DOHH2 (cell line): ENCODE measurements at regions not wholly inside any gene's neighbourhood (a gene's known extent, or its start where the extent isn't known, plus 50 kb on each side); places are given as distances from the start of the nearest gene placed in this dataset.

Experiments used
- H3F3A ChIP-seq: fragments of 200-600 bp; sonication (generic), shearing (Covaris generic); 2 replicates; pipeline ENCODE4 v1.6.0; 2016; ENCODE audit warnings: antibody characterized with exemption, mild to moderate bottlenecking; ENCODE audit not compliant: control insufficient read depth, insufficient read depth
- H3K27ac ChIP-seq: fragments of 200-600 bp; sonication (generic); 2 replicates; pipeline ENCODE4 v1.5.1; 2014; ENCODE audit warnings: low read depth, mild to moderate bottlenecking, low read length, moderate library complexity
- H3K27me3 ChIP-seq: fragments of 200-600 bp; sonication (generic); 2 replicates; pipeline ENCODE4 v1.6.1; 2014; ENCODE audit warnings: mild to moderate bottlenecking, low read length, mixed read lengths; ENCODE audit not compliant: control insufficient read depth
- H3K36me3 ChIP-seq: fragments of 200-600 bp; sonication (generic); 2 replicates; pipeline ENCODE4 v1.6.1; 2014; ENCODE audit warnings: mild to moderate bottlenecking, low read length, moderate library complexity, mixed read lengths; ENCODE audit not compliant: control insufficient read depth
- H3K4me1 ChIP-seq: fragments of 200-600 bp; sonication (generic); 2 replicates; pipeline ENCODE4 v1.6.1; 2014; ENCODE audit warnings: mild to moderate bottlenecking, low read length, mixed read lengths; ENCODE audit not compliant: control insufficient read depth
- H3K4me2 ChIP-seq: fragments of 200-600 bp; sonication (generic); 2 replicates; pipeline ENCODE4 v1.6.0; 2014; ENCODE audit warnings: mild to moderate bottlenecking, low read length, moderate library complexity
- H3K4me3 ChIP-seq: fragments of 200-600 bp; sonication (generic); 2 replicates; pipeline ENCODE4 v1.5.1; 2014; ENCODE audit warnings: mild to moderate bottlenecking, low read length, mixed read lengths
- H3K79me2 ChIP-seq: fragments of 200-600 bp; sonication (generic); 2 replicates; pipeline ENCODE4 v1.6.1; 2014; ENCODE audit warnings: mild to moderate bottlenecking, low read length, mixed read lengths; ENCODE audit not compliant: control insufficient read depth
- H3K9me2 ChIP-seq: fragments of 200-600 bp; sonication (generic); replicated peaks from 2 replicates; pipeline ENCODE4 v1.6.1; 2014; ENCODE audit warnings: mild to moderate bottlenecking, low read length, mixed read lengths; ENCODE audit not compliant: control insufficient read depth
- H3K9me3 ChIP-seq: fragments of 200-600 bp; sonication (generic); 2 replicates; pipeline ENCODE4 v1.6.1; 2014; ENCODE audit warnings: antibody characterized with exemption, low read length, mixed read lengths; ENCODE audit not compliant: control insufficient read depth, insufficient read depth
- H4K20me1 ChIP-seq: fragments of 200-600 bp; sonication (generic); 2 replicates; pipeline ENCODE4 v1.6.0; 2014; ENCODE audit warnings: low read depth, mild to moderate bottlenecking, antibody characterized with exemption, low read length, moderate library complexity; ENCODE audit not compliant: control insufficient read depth, insufficient read depth
- EZH2phosphoT487 ChIP-seq: fragments of 200-600 bp; sonication (generic); IDR thresholded peaks from 2 replicates; pipeline ENCODE4 v1.6.1; 2017; ENCODE audit warnings: borderline replicate concordance, mild to moderate bottlenecking, antibody characterized with exemption, low read length, moderate library complexity, mixed read lengths
- TF ChIP-seq, protein P1 (sequence below): fragments of 200-600 bp; sonication (generic); IDR thresholded peaks from one replicate; pipeline ENCODE4 v1.5.1; 2014; ENCODE audit warnings: antibody characterized with exemption, mild to moderate bottlenecking, low read depth, low read length; ENCODE audit not compliant: poor library complexity, severe bottlenecking

DNA sequence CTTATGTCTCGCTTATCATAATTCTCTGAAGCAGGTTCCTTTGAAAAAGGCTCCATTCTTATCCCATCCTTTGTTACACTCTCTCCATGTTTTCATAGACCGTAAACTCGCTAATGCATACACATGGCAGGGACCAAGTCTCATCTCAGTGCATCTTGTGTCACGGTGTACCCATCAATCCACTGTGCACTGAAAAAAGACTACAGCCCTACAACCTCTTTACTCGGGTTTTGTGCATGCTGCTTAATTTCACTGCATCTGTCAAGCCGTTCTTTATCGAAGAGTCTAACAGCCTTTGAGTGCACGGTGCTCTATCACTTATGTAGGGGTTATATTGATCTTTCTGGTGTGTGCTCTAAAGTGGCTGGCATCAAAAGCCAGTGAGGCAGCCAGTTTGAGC is 302.9 kb upstream of the ERBB4 start:
- Histone ChIP-seq H3K4me1 (no peaks in the 10 kb centered on the region), H3K9me2 (no peaks in the 10 kb centered on the region), H3K9me3 (no peaks in the 10 kb centered on the region), H3K27ac (no peak overlapping the region), H4K20me1 (no peaks in the 10 kb centered on the region), H3K4me2 (no peak overlapping the region), H3K4me3 (no peak overlapping the region), H3K36me3 (no peaks in the 10 kb centered on the region), H3K27me3 (no peaks in the 10 kb centered on the region), H3F3A (no peaks in the 10 kb centered on the region), H3K79me2 (no peaks in the 10 kb centered on the region)
- no peak for TF ChIP-seq EZH2phosphoT487
- TF ChIP-seq, protein P1, sequence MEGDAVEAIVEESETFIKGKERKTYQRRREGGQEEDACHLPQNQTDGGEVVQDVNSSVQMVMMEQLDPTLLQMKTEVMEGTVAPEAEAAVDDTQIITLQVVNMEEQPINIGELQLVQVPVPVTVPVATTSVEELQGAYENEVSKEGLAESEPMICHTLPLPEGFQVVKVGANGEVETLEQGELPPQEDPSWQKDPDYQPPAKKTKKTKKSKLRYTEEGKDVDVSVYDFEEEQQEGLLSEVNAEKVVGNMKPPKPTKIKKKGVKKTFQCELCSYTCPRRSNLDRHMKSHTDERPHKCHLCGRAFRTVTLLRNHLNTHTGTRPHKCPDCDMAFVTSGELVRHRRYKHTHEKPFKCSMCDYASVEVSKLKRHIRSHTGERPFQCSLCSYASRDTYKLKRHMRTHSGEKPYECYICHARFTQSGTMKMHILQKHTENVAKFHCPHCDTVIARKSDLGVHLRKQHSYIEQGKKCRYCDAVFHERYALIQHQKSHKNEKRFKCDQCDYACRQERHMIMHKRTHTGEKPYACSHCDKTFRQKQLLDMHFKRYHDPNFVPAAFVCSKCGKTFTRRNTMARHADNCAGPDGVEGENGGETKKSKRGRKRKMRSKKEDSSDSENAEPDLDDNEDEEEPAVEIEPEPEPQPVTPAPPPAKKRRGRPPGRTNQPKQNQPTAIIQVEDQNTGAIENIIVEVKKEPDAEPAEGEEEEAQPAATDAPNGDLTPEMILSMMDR: no peak

DNA sequence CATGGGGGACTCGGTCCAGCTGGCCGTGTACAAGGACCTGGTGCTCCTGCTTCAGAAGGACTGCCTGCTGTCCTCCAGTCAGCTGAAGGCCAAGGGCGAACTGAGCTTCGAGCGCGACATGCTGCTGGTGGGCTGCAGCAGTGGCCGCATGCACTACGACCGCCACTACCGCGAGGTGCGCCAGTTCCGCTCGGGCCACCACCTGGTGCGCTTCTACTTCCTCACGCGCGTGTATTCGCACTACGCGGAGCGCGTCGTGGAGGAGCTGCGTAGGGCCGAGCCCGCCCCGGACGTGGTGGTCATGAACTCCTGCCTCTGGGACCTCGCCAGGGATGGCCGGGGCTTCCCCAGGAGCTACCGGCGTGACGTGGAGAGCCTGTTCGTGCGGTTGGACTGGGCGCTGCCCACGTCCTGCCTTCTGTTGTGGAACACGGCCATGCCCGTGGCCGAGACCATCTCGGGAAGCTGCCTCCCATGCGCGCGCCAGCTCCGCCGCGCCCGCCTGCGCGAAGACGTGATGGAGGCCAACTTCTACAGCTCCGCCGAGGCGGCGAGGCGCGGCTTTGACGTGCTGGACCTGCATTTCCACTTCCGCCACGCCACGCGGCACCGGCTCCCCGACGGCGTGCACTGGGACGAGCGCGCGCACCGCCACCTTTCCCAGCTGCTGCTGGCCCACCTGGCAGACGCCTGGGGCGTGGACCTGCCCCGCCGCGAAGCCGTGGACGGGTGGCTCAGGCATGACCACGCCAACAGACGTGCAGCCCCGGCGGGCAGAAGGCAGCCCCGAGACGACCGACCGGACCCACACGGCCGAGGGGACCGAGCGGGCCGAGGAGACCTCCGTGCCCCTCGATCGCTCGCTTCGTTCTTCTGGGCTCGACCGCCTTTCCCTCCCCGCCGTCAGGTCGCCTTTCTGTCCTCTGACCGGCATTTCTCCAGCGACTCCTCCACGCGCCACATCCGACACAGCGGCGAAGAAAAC is 293.9 kb upstream of the ERBB4 start:
- H3F3A ChIP-seq: no peaks in the 10 kb centered on the region
- H3K4me3 ChIP-seq: no peak overlapping the region
- no peaks in the 10 kb centered on the region for H3K36me3 ChIP-seq
- peaks cover 5% of the 10 kb centered on the region; the same call in 1 of the 2 replicates for H3K9me3 ChIP-seq
- H3K4me2 ChIP-seq: no peak overlapping the region
- H3K4me1 ChIP-seq: no peaks in the 10 kb centered on the region
- TF ChIP-seq, protein P1: no peak
- no peak for TF ChIP-seq EZH2phosphoT487
- no peaks in the 10 kb centered on the region for H3K9me2 ChIP-seq
- H3K27ac ChIP-seq: no peak overlapping the region
- H3K27me3 ChIP-seq: no peaks in the 10 kb centered on the region
- no peaks in the 10 kb centered on the region for H3K79me2 ChIP-seq
- H4K20me1 ChIP-seq: no peaks in the 10 kb centered on the region

DNA sequence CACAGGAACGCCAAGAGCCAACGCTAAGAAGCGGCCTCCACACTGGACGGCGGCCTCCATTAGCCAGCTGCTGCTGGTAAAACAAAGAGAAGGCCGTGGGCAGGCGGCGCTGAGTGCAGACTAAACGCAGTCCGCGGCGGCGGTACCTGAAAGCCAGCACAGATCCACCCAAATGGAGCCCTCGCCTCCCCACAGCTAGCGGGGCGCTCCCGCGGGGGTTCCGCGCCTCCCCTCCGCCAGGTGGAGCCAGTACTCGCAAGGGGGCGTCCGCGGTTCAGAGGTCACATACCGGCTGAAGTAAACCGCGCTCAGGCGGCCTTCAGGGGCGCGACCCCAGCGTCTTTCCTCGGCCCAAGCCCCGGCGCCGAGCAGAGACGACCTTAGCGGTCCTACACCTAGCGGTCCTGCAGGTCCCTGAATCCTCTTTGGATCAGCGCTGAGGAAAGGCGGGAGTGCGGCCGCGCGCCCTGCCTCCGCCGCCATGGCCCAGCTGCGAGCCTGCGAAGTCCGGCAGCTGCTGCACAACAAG is 293.1 kb upstream of the ERBB4 start:
- H3K27me3 ChIP-seq: no peaks in the 10 kb centered on the region
- H3K4me3 ChIP-seq: no peak overlapping the region
- TF ChIP-seq EZH2phosphoT487: no peak
- TF ChIP-seq, protein P1: no peak

More for the DNA sequence above, 293.1 kb upstream of the ERBB4 start:
- Histone ChIP-seq H3F3A (no peaks in the 10 kb centered on the region), H3K36me3 (no peaks in the 10 kb centered on the region), H3K9me2 (no peaks in the 10 kb centered on the region), H3K4me2 (no peak overlapping the region), H3K79me2 (no peaks in the 10 kb centered on the region), H3K27ac (no peak overlapping the region), H3K9me3 (peaks cover 5% of the 10 kb centered on the region; the same call in 1 of the 2 replicates), H4K20me1 (no peaks in the 10 kb centered on the region), H3K4me1 (no peaks in the 10 kb centered on the region)
